ENCODE measurements at regions not wholly inside any gene's neighbourhood (a gene's known extent, or its start where the extent isn't known, plus 50 kb on each side); places are given as distances from the start of the nearest gene placed in this dataset.

DNA sequence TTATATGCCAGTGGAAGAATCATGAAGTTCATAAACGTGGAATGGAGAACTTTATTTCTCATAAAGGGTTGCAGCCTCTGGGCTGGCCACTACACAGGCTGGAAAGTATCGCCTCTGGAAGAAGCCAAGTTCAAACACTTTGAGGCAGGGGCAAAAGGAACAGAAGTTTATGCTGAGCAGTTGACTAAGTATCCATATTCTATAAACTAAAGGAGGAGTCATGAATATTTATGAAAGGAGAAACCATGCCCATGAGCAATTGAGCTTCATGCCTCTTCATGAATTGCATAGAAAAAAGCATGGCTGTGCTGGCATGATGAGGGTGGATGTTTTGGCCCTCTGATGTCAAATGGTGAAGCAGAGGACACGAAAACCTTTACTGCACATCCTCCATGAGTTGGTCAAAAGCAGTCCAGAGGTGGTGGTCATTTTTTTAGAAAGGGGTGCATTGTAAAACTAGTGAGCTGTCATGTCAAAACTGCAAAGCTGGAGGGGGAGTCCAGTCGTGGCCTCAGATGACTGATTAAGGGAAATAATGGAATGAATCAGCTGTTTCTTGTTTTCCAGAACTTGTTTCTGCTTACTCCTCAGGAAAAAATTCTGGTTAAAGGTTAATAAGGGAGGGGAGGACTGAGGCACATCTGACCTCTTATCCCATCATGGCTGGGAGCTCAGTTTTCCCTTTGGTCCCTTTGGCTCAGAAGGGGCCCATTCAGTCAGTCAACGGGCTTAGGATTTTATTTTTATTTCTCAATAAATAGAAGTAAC, 276.7 kb downstream of the CHL1 start (continued):
- no peak for TF ChIP-seq POU5F1 (IDR thresholded peaks at IDR 0.05; ENCODE audit: low read depth, low read length)
- TF ChIP-seq KDM5A (IDR thresholded peaks at IDR 0.05; ENCODE audit: low read length) = no peak
- TF ChIP-seq GTF2F1 (IDR thresholded peaks at IDR 0.05; ENCODE audit: borderline replicate concordance, low read depth, low read length) = no peak
- no peak for TF ChIP-seq CHD2 (IDR thresholded peaks at IDR 0.05; ENCODE audit: low read length)

Data from H1 (cell line).